Smooth muscle cell (in vitro differentiated cells): ENCODE measurements at regions not wholly inside any gene's neighbourhood (a gene's known extent, or its start where the extent isn't known, plus 50 kb on each side); places are given as distances from the start of the nearest gene placed in this dataset.
"Not testable (repeated sequence)": the region's sequence is repeated elsewhere in the genome, so short reads cannot be mapped to it uniquely, and the experiment has no call there.

Source experiments
- DNase-seq: peaks from one replicate; lab custom pipeline; 2025; ENCODE audit not compliant: unreplicated experiment; lab: John Stamatoyannopoulos, UW
- H2AFZ ChIP-seq: fragments of 200-600 bp; sonication (generic); 2 replicates; pipeline ENCODE4 v1.6.0; 2016; ENCODE audit warnings: antibody characterized with exemption, low read depth, mild to moderate bottlenecking
- H3F3A ChIP-seq: fragments of 200-600 bp; sonication (generic); 2 replicates; pipeline ENCODE4 v1.6.0; 2017; ENCODE audit warnings: antibody characterized with exemption, low read depth
- H3K27ac ChIP-seq: fragments of 200-600 bp; sonication (generic); 2 replicates; pipeline ENCODE4 v1.5.1; 2016; ENCODE audit warnings: low read depth, mild to moderate bottlenecking
- H3K27me3 ChIP-seq: fragments of 200-600 bp; sonication (generic); 2 replicates; pipeline ENCODE4 v1.6.1; 2016; ENCODE audit warnings: low read depth, mild to moderate bottlenecking
- H3K36me3 ChIP-seq: fragments of 200-600 bp; sonication (generic); 2 replicates; pipeline ENCODE4 v1.5.1; 2016; ENCODE audit warnings: low read depth
- H3K4me1 ChIP-seq: fragments of 200-600 bp; sonication (generic); 2 replicates; pipeline ENCODE4 v1.5.1; 2016; ENCODE audit warnings: low read depth
- H3K4me2 ChIP-seq: fragments of 200-600 bp; sonication (generic); 2 replicates; pipeline ENCODE4 v1.6.0; 2016; ENCODE audit warnings: mild to moderate bottlenecking
- H3K4me3 ChIP-seq: fragments of 200-600 bp; sonication (generic); 2 replicates; pipeline ENCODE4 v1.5.1; 2016; ENCODE audit warnings: mild to moderate bottlenecking
- H3K79me2 ChIP-seq: fragments of 200-600 bp; sonication (generic); 2 replicates; pipeline ENCODE4 v1.6.0; 2016; ENCODE audit warnings: low read depth, mild to moderate bottlenecking
- H3K9ac ChIP-seq: fragments of 200-600 bp; sonication (generic); 2 replicates; pipeline ENCODE4 v1.6.0; 2016; ENCODE audit warnings: low read depth
- H3K9me3 ChIP-seq: fragments of 200-600 bp; sonication (generic); replicated peaks from 2 replicates; pipeline ENCODE4 v1.5.1; 2016; ENCODE audit warnings: low read depth
- H4K20me1 ChIP-seq: fragments of 200-600 bp; sonication (generic); 2 replicates; pipeline ENCODE4 v1.6.0; 2016; ENCODE audit warnings: low read depth
- WGBS: methylation state at CpG from one replicate; pipeline ENCODE4 v1.1.7; 2016; ENCODE audit warnings: low lambda C conversion rate; 5-methylcytosine and 5-hydroxymethylcytosine counted together
- TF ChIP-seq, protein P1 (sequence below): fragments of 200-600 bp; sonication (generic); IDR thresholded peaks from 2 replicates; pipeline ENCODE4 v1.5.1; 2017; ENCODE audit warnings: borderline replicate concordance, mild to moderate bottlenecking, antibody characterized with exemption; ENCODE audit not compliant: insufficient read depth, poor library complexity, severe bottlenecking

DNA sequence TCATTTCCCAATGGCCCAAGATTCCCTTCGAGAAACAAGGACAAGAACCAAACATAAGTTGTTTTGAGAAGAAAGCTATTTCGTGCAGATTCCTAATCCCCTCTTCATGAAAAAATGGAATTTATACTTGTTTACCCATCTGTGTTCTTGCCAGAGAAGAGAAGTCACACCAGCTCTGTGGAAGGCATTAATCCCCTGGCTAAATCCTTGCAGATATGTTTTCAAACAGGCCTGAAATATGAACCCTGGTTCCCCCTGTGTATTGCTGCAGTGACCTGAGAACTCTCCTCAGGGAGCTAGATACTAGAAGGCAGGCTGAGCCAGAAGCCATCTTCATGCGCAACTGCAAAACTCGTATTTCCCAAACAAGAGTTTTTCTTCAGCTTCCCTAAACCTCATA lies 337.7 kb downstream of the NEK10 start:
- Histone ChIP-seq H3K36me3 (no peaks in the 10 kb centered on the region), H3K27me3 (no peaks in the 10 kb centered on the region), H3K27ac (peak overlapping the region; percentile 11), H3F3A (no peaks in the 10 kb centered on the region), H3K9me3 (no peaks in the 10 kb centered on the region), H3K4me2 (peak overlapping the region; percentile 56), H3K4me3 (no peak overlapping the region), H3K79me2 (no peaks in the 10 kb centered on the region), H2AFZ (no peak overlapping the region), H3K4me1 (no peaks in the 10 kb centered on the region), H4K20me1 (no peaks in the 10 kb centered on the region), H3K9ac (no peak overlapping the region)
- DNase-seq, result no peak
- WGBS, result 55% methylated on average over 4 of the region's 4 CpGs
- TF ChIP-seq, protein P1, sequence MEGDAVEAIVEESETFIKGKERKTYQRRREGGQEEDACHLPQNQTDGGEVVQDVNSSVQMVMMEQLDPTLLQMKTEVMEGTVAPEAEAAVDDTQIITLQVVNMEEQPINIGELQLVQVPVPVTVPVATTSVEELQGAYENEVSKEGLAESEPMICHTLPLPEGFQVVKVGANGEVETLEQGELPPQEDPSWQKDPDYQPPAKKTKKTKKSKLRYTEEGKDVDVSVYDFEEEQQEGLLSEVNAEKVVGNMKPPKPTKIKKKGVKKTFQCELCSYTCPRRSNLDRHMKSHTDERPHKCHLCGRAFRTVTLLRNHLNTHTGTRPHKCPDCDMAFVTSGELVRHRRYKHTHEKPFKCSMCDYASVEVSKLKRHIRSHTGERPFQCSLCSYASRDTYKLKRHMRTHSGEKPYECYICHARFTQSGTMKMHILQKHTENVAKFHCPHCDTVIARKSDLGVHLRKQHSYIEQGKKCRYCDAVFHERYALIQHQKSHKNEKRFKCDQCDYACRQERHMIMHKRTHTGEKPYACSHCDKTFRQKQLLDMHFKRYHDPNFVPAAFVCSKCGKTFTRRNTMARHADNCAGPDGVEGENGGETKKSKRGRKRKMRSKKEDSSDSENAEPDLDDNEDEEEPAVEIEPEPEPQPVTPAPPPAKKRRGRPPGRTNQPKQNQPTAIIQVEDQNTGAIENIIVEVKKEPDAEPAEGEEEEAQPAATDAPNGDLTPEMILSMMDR, result no peak

DNA sequence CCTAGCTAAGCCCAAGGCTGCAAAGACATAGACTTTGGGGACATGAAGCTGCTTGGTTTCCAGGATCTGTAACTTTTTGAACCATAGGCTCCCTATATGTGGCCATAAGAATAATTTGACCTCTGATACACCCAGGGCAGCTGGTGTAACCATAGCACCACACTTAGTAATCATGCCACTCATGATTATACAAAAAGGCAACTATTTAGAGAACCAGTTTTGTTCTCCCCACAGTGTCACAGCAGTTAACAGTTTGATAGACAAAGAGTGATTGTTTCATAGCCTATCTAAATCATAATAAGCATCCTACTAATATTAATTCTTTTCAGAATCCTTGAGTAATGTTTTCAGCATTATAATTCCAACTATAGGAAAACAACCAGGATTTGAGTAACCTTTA lies 334.9 kb downstream of the NEK10 start:
- Histone ChIP-seq H3F3A (no peaks in the 10 kb centered on the region), H4K20me1 (no peaks in the 10 kb centered on the region), H3K9me3 (no peaks in the 10 kb centered on the region), H3K4me1 (no peaks in the 10 kb centered on the region), H3K36me3 (no peaks in the 10 kb centered on the region), H3K79me2 (no peaks in the 10 kb centered on the region), H3K4me3 (no peak overlapping the region), H3K27ac (no peak overlapping the region), H3K4me2 (no peak overlapping the region), H3K9ac (no peak overlapping the region), H2AFZ (no peak overlapping the region), H3K27me3 (no peaks in the 10 kb centered on the region)
- TF ChIP-seq, protein P1, result no peak
- DNase-seq, result no peak

DNA sequence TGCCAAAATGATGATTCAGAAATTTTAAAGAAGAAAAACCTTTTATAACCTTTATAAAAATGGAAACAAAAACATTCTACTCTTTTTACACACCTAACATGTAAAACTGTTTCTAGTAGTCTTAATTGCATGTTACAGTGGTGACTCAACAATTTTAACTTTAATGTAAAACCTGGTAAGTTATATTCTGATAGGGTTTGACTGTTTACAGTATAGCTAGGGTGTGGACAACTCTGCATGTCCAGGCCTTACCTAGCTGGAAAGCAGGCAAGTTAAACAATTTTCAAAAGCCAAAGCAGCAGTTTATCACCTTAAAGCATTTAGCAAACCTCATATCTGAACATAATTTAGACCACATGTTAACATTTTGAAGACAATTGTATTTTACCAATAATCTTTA lies 328.5 kb downstream of the NEK10 start:
- no peaks in the 10 kb centered on the region for H3K36me3 ChIP-seq
- H3K9me3 ChIP-seq, result no peaks in the 10 kb centered on the region
- H3K27ac ChIP-seq, result no peak overlapping the region
- TF ChIP-seq, protein P1, result no peak
- no peaks in the 10 kb centered on the region for H3F3A ChIP-seq
- H3K4me1 ChIP-seq, result no peaks in the 10 kb centered on the region
- H3K4me3 ChIP-seq, result no peak overlapping the region
- no peak for DNase-seq
- H3K79me2 ChIP-seq, result no peaks in the 10 kb centered on the region
- H4K20me1 ChIP-seq, result no peaks in the 10 kb centered on the region
- H3K27me3 ChIP-seq, result no peaks in the 10 kb centered on the region
- no peak overlapping the region for H2AFZ ChIP-seq
- no peak overlapping the region for H3K4me2 ChIP-seq
- H3K9ac ChIP-seq, result no peak overlapping the region

DNA sequence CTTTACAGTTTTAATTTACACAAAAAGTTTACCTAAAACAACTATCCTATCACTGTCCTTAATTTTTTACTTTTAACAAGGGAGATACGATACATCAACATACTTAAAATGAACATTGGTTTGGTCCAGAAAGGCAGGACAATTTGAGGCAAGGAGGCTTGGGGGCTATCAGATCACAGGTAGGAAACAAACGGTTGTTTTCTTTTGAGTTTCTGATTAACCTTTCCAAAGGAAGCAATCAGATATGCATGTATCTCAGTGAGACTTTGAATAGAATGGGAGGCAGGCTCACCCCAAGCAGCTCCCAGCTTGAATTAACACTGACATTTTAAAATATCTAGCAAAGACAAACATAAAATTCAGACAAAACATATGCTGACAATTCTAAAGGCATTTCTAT lies 326.6 kb downstream of the NEK10 start:
- H3K9me3 ChIP-seq, H3K4me3 ChIP-seq, H4K20me1 ChIP-seq, H3F3A ChIP-seq, H3K4me1 ChIP-seq, H2AFZ ChIP-seq, H3K9ac ChIP-seq, DNase-seq, H3K27me3 ChIP-seq, H3K36me3 ChIP-seq, H3K4me2 ChIP-seq, H3K79me2 ChIP-seq, H3K27ac ChIP-seq: not testable (repeated sequence)
- 74% methylated on average over 2 of the region's 2 CpGs for WGBS
